Astrocyte (in vitro differentiated cells and primary cell): ENCODE measurements at regions not wholly inside any gene's neighbourhood (a gene's known extent, or its start where the extent isn't known, plus 50 kb on each side); places are given as distances from the start of the nearest gene placed in this dataset.

Experiments used
- DNase-seq: peaks from one replicate; pipeline ENCODE4 v3.0.0-alpha.2; 2010; ENCODE audit warnings: low read depth
- FAIRE-seq: peaks from 2 replicates; lab custom pipeline; 2011; peaks lifted over from hg19 to GRCh38; lab: Jason Lieb, UNC
- H2AFZ ChIP-seq: 2 replicates; pipeline ENCODE4 v1.6.0; 2012; ENCODE audit warnings: low read depth, low read length, inconsistent platforms
- H3K27ac ChIP-seq: 2 replicates; pipeline ENCODE4 v1.5.1; 2011; ENCODE audit warnings: low read depth, low read length, inconsistent platforms
- H3K27me3 ChIP-seq: 2 replicates; pipeline ENCODE4 v1.6.0; 2011; ENCODE audit warnings: low read length, inconsistent platforms; ENCODE audit not compliant: insufficient read depth
- H3K36me3 ChIP-seq: 2 replicates; pipeline ENCODE4 v1.5.1; 2011; ENCODE audit warnings: low read length, inconsistent platforms; ENCODE audit not compliant: insufficient read depth
- H3K4me1 ChIP-seq: 2 replicates; pipeline ENCODE4 v1.5.1; 2011; ENCODE audit warnings: low read length, inconsistent platforms; ENCODE audit not compliant: insufficient read depth
- H3K4me2 ChIP-seq: 2 replicates; pipeline ENCODE4 v1.6.0; 2012; ENCODE audit warnings: low read length, inconsistent platforms
- H3K4me3 ChIP-seq: 2 replicates; pipeline ENCODE4 v1.5.1; 2011; ENCODE audit warnings: low read depth, mild to moderate bottlenecking, low read length, inconsistent platforms; ENCODE audit not compliant: insufficient read depth
- H3K79me2 ChIP-seq: 2 replicates; pipeline ENCODE4 v1.6.0; 2012; ENCODE audit warnings: mild to moderate bottlenecking, low read length, inconsistent platforms; ENCODE audit not compliant: insufficient read depth
- H3K9ac ChIP-seq: 2 replicates; pipeline ENCODE4 v1.6.0; 2012; ENCODE audit warnings: mild to moderate bottlenecking, low read length, inconsistent platforms
- H3K9me3 ChIP-seq: 2 replicates; pipeline ENCODE4 v1.5.1; 2012; ENCODE audit warnings: low read depth, mild to moderate bottlenecking, low read length, inconsistent platforms; ENCODE audit not compliant: insufficient read depth
- H4K20me1 ChIP-seq: 2 replicates; pipeline ENCODE4 v1.6.0; 2012; ENCODE audit warnings: low read length, inconsistent platforms; ENCODE audit not compliant: insufficient read depth
- H3K27ac Mint-ChIP-seq: one replicate; pipeline ENCODE4 v1.8.0; 2021; ENCODE audit warnings: mild to moderate bottlenecking, mixed read lengths; ENCODE audit not compliant: unreplicated experiment
- H3K27me3 Mint-ChIP-seq: one replicate; pipeline ENCODE4 v1.8.0; 2021; ENCODE audit warnings: low read depth, mixed read lengths; ENCODE audit not compliant: unreplicated experiment
- H3K36me3 Mint-ChIP-seq: one replicate; pipeline ENCODE4 v1.8.0; 2021; ENCODE audit warnings: low read depth, mixed read lengths; ENCODE audit not compliant: unreplicated experiment
- H3K4me1 Mint-ChIP-seq: one replicate; pipeline ENCODE4 v1.8.0; 2021; ENCODE audit warnings: low read depth, mixed read lengths; ENCODE audit not compliant: unreplicated experiment
- H3K4me3 Mint-ChIP-seq: one replicate; pipeline ENCODE4 v1.8.0; 2021; ENCODE audit warnings: mild to moderate bottlenecking, moderate library complexity, mixed read lengths; ENCODE audit not compliant: unreplicated experiment
- H3K9me3 Mint-ChIP-seq: one replicate; pipeline ENCODE4 v1.8.0; 2021; ENCODE audit warnings: mild to moderate bottlenecking, mixed read lengths; ENCODE audit not compliant: unreplicated experiment
- CTCF ChIP-seq: IDR thresholded peaks from 2 replicates; pipeline ENCODE4 v1.5.1; 2011; ENCODE audit warnings: low read depth, mild to moderate bottlenecking, inconsistent platforms, low read length, moderate library complexity; ENCODE audit not compliant: insufficient read depth
- EZH2 ChIP-seq: IDR thresholded peaks from 2 replicates; pipeline ENCODE4 v1.6.1; 2012; ENCODE audit warnings: mild to moderate bottlenecking, low read length, inconsistent platforms; ENCODE audit not compliant: insufficient read depth

GRCh38 chr11:129324533-129325175 is 51.0 kb upstream of the BARX2 start:
- Mint-ChIP-seq H3K27ac (no peak overlapping the region), H3K36me3 (no peaks in the 10 kb centered on the region), H3K9me3 (no peaks in the 10 kb centered on the region), H3K4me3 (no peak overlapping the region), H3K4me1 (peaks cover 10% of the 10 kb centered on the region), H3K27me3 (peaks cover 4% of the 10 kb centered on the region)
- no peak for TF ChIP-seq CTCF
- no peak for TF ChIP-seq EZH2
- Histone ChIP-seq H3K79me2 (no peaks in the 10 kb centered on the region), H3K27me3 (no peaks in the 10 kb centered on the region), H4K20me1 (no peaks in the 10 kb centered on the region), H3K4me3 (no peak overlapping the region), H3K36me3 (no peaks in the 10 kb centered on the region), H3K4me1 (no peaks in the 10 kb centered on the region), H3K4me2 (no peak overlapping the region), H3K9me3 (no peaks in the 10 kb centered on the region), H3K27ac (no peak overlapping the region), H3K9ac (no peak overlapping the region), H2AFZ (no peak overlapping the region)
- FAIRE-seq: no peak
- no peak for DNase-seq

GRCh38 chr11:129323896-129324502 is 51.6 kb upstream of the BARX2 start:
- H3K79me2 ChIP-seq: no peaks in the 10 kb centered on the region
- Mint-ChIP-seq H3K27me3 (peaks cover 8% of the 10 kb centered on the region), H3K4me3 (no peak overlapping the region), H3K27ac (no peak overlapping the region), H3K4me1 (peaks cover 10% of the 10 kb centered on the region), H3K9me3 (no peaks in the 10 kb centered on the region), H3K36me3 (no peaks in the 10 kb centered on the region)
- DNase-seq: no peak
- H3K4me3 ChIP-seq: no peak overlapping the region
- FAIRE-seq: no peak
- no peak overlapping the region for H3K27ac ChIP-seq
- H4K20me1 ChIP-seq: no peaks in the 10 kb centered on the region
- no peaks in the 10 kb centered on the region for H3K36me3 ChIP-seq
- H3K4me1 ChIP-seq: no peaks in the 10 kb centered on the region
- H2AFZ ChIP-seq: no peak overlapping the region
- no peaks in the 10 kb centered on the region for H3K9me3 ChIP-seq
- no peak overlapping the region for H3K4me2 ChIP-seq
- TF ChIP-seq EZH2 (no peak), CTCF (no peak)
- no peaks in the 10 kb centered on the region for H3K27me3 ChIP-seq
- H3K9ac ChIP-seq: no peak overlapping the region

- H3K4me2 ChIP-seq: no peak overlapping the region
- TF ChIP-seq CTCF (no peak), EZH2 (no peak)
- Mint-ChIP-seq H3K4me1 (peaks cover 10% of the 10 kb centered on the region), H3K27ac (peak overlapping the region; percentile 42), H3K4me3 (no peak overlapping the region), H3K36me3 (no peaks in the 10 kb centered on the region), H3K27me3 (peaks cover 8% of the 10 kb centered on the region), H3K9me3 (no peaks in the 10 kb centered on the region)
- no peaks in the 10 kb centered on the region for H3K9me3 ChIP-seq
- H3K4me3 ChIP-seq: no peak overlapping the region
- no peaks in the 10 kb centered on the region for H3K79me2 ChIP-seq
- no peak overlapping the region for H3K9ac ChIP-seq
- H3K36me3 ChIP-seq: no peaks in the 10 kb centered on the region
- FAIRE-seq: no peak
- no peak overlapping the region for H2AFZ ChIP-seq
- H3K4me1 ChIP-seq: no peaks in the 10 kb centered on the region
- H3K27me3 ChIP-seq: no peaks in the 10 kb centered on the region
- no peaks in the 10 kb centered on the region for H4K20me1 ChIP-seq
- DNase-seq: no peak
- no peak overlapping the region for H3K27ac ChIP-seq
Measured at GRCh38 chr11:129322941-129323340, 52.7 kb upstream of the BARX2 start.
